Hepatocyte (in vitro differentiated cells): ENCODE measurements at regions not wholly inside any gene's neighbourhood (a gene's known extent, or its start where the extent isn't known, plus 50 kb on each side); places are given as distances from the start of the nearest gene placed in this dataset.

ENCODE experiments used
- CTCF ChIP-seq: fragments of 200-600 bp; sonication (generic); IDR thresholded peaks from 2 replicates; pipeline ENCODE4 v1.5.1; 2016; ENCODE audit warnings: antibody characterized with exemption, mild to moderate bottlenecking; ENCODE audit not compliant: poor library complexity
- EZH2 ChIP-seq: fragments of 200-600 bp; sonication (generic); IDR thresholded peaks from 2 replicates; pipeline ENCODE4 v1.6.1; 2016; ENCODE audit warnings: antibody characterized with exemption, mild to moderate bottlenecking, borderline replicate concordance

GRCh38 chr4:1557221-1557597, 126.9 kb downstream of the FAM53A start:
- no peak for TF ChIP-seq EZH2
- no peak for TF ChIP-seq CTCF
